ENCODE measurements at regions not wholly inside any gene's neighbourhood (a gene's known extent, or its start where the extent isn't known, plus 50 kb on each side); places are given as distances from the start of the nearest gene placed in this dataset.

DNA sequence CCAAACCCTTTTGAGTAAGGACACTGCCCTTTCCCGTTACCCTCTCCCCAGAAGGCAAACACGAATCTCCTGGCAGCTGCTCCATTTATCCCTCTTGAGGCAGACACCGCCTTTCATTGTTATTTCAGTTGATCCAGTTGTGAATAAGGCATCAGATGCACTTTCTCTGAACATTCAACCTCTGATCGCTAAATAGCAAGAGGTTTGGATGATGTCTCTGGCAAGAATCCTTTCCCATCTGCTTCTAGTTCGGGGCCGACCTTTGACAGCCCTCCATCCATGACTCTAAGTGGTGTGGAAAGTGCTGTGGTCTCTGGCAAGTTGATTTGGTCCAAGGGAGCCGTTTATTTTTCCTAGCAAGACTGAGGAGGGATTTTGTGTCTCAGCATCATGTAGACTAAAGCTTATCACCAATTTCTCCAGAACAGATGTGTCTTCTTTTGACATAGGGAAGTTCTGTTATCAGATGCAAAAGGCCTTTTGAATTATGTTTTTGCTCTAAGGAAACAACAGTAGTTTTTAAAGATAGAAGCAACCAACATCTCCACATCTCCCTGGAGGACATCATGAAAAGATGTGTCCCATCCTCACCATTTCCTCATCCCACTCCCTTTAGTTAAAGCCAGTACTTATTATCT lies 123.6 kb downstream of the CCDC34 start:
- no peak for TF ChIP-seq EP300 (IDR thresholded peaks at IDR 0.05)
- TF ChIP-seq, protein P1, sequence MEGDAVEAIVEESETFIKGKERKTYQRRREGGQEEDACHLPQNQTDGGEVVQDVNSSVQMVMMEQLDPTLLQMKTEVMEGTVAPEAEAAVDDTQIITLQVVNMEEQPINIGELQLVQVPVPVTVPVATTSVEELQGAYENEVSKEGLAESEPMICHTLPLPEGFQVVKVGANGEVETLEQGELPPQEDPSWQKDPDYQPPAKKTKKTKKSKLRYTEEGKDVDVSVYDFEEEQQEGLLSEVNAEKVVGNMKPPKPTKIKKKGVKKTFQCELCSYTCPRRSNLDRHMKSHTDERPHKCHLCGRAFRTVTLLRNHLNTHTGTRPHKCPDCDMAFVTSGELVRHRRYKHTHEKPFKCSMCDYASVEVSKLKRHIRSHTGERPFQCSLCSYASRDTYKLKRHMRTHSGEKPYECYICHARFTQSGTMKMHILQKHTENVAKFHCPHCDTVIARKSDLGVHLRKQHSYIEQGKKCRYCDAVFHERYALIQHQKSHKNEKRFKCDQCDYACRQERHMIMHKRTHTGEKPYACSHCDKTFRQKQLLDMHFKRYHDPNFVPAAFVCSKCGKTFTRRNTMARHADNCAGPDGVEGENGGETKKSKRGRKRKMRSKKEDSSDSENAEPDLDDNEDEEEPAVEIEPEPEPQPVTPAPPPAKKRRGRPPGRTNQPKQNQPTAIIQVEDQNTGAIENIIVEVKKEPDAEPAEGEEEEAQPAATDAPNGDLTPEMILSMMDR (IDR thresholded peaks at IDR 0.05): no peak
- TF ChIP-seq POLR2A (IDR thresholded peaks at IDR 0.05): no peak
- TF ChIP-seq POLR2AphosphoS5 (IDR thresholded peaks at IDR 0.05): no peak

Measured in suprapubic skin (tissue), 4 donors.